ENCODE measurements at regions not wholly inside any gene's neighbourhood (a gene's known extent, or its start where the extent isn't known, plus 50 kb on each side); places are given as distances from the start of the nearest gene placed in this dataset.

GRCh38 chr3:116806351-116806750 is 96.8 kb downstream of the TUSC7 start:
- Histone ChIP-seq H2BK120ac (ENCODE audit: low read depth, low read length) (no peak overlapping the region), H3K18ac (ENCODE audit: low read length) (no peak overlapping the region), H2BK5ac (ENCODE audit: low read length) (no peak overlapping the region), H3K4me3 (ENCODE audit: low read length) (no peak overlapping the region), H3K4me1 (ENCODE audit: control insufficient read depth, low read depth, low read length) (no peaks in the 10 kb centered on the region), H4K8ac (ENCODE audit: low read depth, low read length) (no peak overlapping the region), H3K27me3 (ENCODE audit: insufficient read depth, low read length, poor library complexity) (no peaks in the 10 kb centered on the region), H2AK5ac (ENCODE audit: low read length) (no peak overlapping the region), H3K9ac (ENCODE audit: low read length) (no peak overlapping the region), H3K79me2 (ENCODE audit: control insufficient read depth, insufficient read depth, low read length) (no peaks in the 10 kb centered on the region), H3K4me2 (ENCODE audit: low read length) (no peak overlapping the region), H3K27ac (ENCODE audit: low read depth, low read length) (no peak overlapping the region), H2BK15ac (replicated peaks; ENCODE audit: low read depth) (no peak overlapping the region), H3K4ac (ENCODE audit: low read depth, low read length) (no peak overlapping the region), H3K36me3 (ENCODE audit: control insufficient read depth, insufficient read depth, low read length) (no peaks in the 10 kb centered on the region), H3K56ac (ENCODE audit: low read length) (no peak overlapping the region), H4K5ac (ENCODE audit: low read length) (no peak overlapping the region), H3K79me1 (ENCODE audit: low read length) (no peaks in the 10 kb centered on the region), H3K23ac (ENCODE audit: low read length) (no peak overlapping the region)
- no CpG with 5 or more reads among the region's 1 CpG for WGBS (ENCODE audit: extremely low coverage, insufficient coverage, low lambda C conversion rate)
- DNase-seq, result no peak

GRCh38 chr3:116808725-116809124 is 99.1 kb downstream of the TUSC7 start:
- no peaks in the 10 kb centered on the region for H3K79me2 ChIP-seq (ENCODE audit: control insufficient read depth, insufficient read depth, low read length)
- no peak overlapping the region for H2BK15ac ChIP-seq (replicated peaks; ENCODE audit: low read depth)
- no peak overlapping the region for H3K18ac ChIP-seq (ENCODE audit: low read length)
- H3K4me3 ChIP-seq (ENCODE audit: low read length), result no peak overlapping the region
- no peak for DNase-seq
- no peak overlapping the region for H3K23ac ChIP-seq (ENCODE audit: low read length)
- no peak overlapping the region for H3K56ac ChIP-seq (ENCODE audit: low read length)
- H3K27me3 ChIP-seq (ENCODE audit: insufficient read depth, low read length, poor library complexity), result no peaks in the 10 kb centered on the region
- H4K8ac ChIP-seq (ENCODE audit: low read depth, low read length), result no peak overlapping the region
- H3K9ac ChIP-seq (ENCODE audit: low read length), result no peak overlapping the region
- H3K4ac ChIP-seq (ENCODE audit: low read depth, low read length), result no peak overlapping the region
- no peak overlapping the region for H2BK5ac ChIP-seq (ENCODE audit: low read length)
- no peaks in the 10 kb centered on the region for H3K36me3 ChIP-seq (ENCODE audit: control insufficient read depth, insufficient read depth, low read length)
- H3K4me1 ChIP-seq (ENCODE audit: control insufficient read depth, low read depth, low read length), result no peaks in the 10 kb centered on the region
- WGBS (ENCODE audit: extremely low coverage, insufficient coverage, low lambda C conversion rate), result no CpG with 5 or more reads among the region's 1 CpG
- H3K4me2 ChIP-seq (ENCODE audit: low read length), result no peak overlapping the region
- no peaks in the 10 kb centered on the region for H3K79me1 ChIP-seq (ENCODE audit: low read length)
- H2BK120ac ChIP-seq (ENCODE audit: low read depth, low read length), result no peak overlapping the region
- no peak overlapping the region for H4K5ac ChIP-seq (ENCODE audit: low read length)
- H3K27ac ChIP-seq (ENCODE audit: low read depth, low read length), result no peak overlapping the region
- no peak overlapping the region for H2AK5ac ChIP-seq (ENCODE audit: low read length)

GRCh38 chr3:116809208-116809607 is 99.6 kb downstream of the TUSC7 start:
- Histone ChIP-seq H3K27me3 (ENCODE audit: insufficient read depth, low read length, poor library complexity) (no peaks in the 10 kb centered on the region), H3K79me1 (ENCODE audit: low read length) (no peaks in the 10 kb centered on the region), H3K18ac (ENCODE audit: low read length) (no peak overlapping the region), H2BK120ac (ENCODE audit: low read depth, low read length) (no peak overlapping the region), H2BK5ac (ENCODE audit: low read length) (no peak overlapping the region), H3K79me2 (ENCODE audit: control insufficient read depth, insufficient read depth, low read length) (no peaks in the 10 kb centered on the region), H2AK5ac (ENCODE audit: low read length) (no peak overlapping the region), H3K4me3 (ENCODE audit: low read length) (no peak overlapping the region), H4K5ac (ENCODE audit: low read length) (no peak overlapping the region), H2BK15ac (replicated peaks; ENCODE audit: low read depth) (no peak overlapping the region), H3K56ac (ENCODE audit: low read length) (no peak overlapping the region), H4K8ac (ENCODE audit: low read depth, low read length) (no peak overlapping the region), H3K4me1 (ENCODE audit: control insufficient read depth, low read depth, low read length) (no peaks in the 10 kb centered on the region), H3K23ac (ENCODE audit: low read length) (no peak overlapping the region), H3K4ac (ENCODE audit: low read depth, low read length) (no peak overlapping the region), H3K27ac (ENCODE audit: low read depth, low read length) (no peak overlapping the region), H3K9ac (ENCODE audit: low read length) (no peak overlapping the region), H3K36me3 (ENCODE audit: control insufficient read depth, insufficient read depth, low read length) (no peaks in the 10 kb centered on the region), H3K4me2 (ENCODE audit: low read length) (no peak overlapping the region)
- no peak for DNase-seq
- no CpG with 5 or more reads among the region's 4 CpGs for WGBS (ENCODE audit: extremely low coverage, insufficient coverage, low lambda C conversion rate)

- no peak overlapping the region for H3K56ac ChIP-seq (ENCODE audit: low read length)
- WGBS (ENCODE audit: extremely low coverage, insufficient coverage, low lambda C conversion rate), result no CpG with 5 or more reads among the region's 3 CpGs
- DNase-seq, result no peak
Observed at GRCh38 chr3:116811754-116812153, 102.2 kb downstream of the TUSC7 start.

GRCh38 chr3:116812949-116813348 is 103.4 kb downstream of the TUSC7 start:
- Histone ChIP-seq H3K79me1 (ENCODE audit: low read length) (no peaks in the 10 kb centered on the region), H4K5ac (ENCODE audit: low read length) (no peak overlapping the region), H3K4me2 (ENCODE audit: low read length) (no peak overlapping the region), H2BK5ac (ENCODE audit: low read length) (no peak overlapping the region), H3K79me2 (ENCODE audit: control insufficient read depth, insufficient read depth, low read length) (no peaks in the 10 kb centered on the region), H4K8ac (ENCODE audit: low read depth, low read length) (no peak overlapping the region), H3K9ac (ENCODE audit: low read length) (no peak overlapping the region), H3K56ac (ENCODE audit: low read length) (no peak overlapping the region), H3K27ac (ENCODE audit: low read depth, low read length) (no peak overlapping the region), H3K4me3 (ENCODE audit: low read length) (no peak overlapping the region), H3K23ac (ENCODE audit: low read length) (no peak overlapping the region), H2BK15ac (replicated peaks; ENCODE audit: low read depth) (no peak overlapping the region), H3K18ac (ENCODE audit: low read length) (no peak overlapping the region), H2AK5ac (ENCODE audit: low read length) (no peak overlapping the region), H3K36me3 (ENCODE audit: control insufficient read depth, insufficient read depth, low read length) (no peaks in the 10 kb centered on the region), H3K27me3 (ENCODE audit: insufficient read depth, low read length, poor library complexity) (no peaks in the 10 kb centered on the region), H3K4ac (ENCODE audit: low read depth, low read length) (no peak overlapping the region), H3K4me1 (ENCODE audit: control insufficient read depth, low read depth, low read length) (no peaks in the 10 kb centered on the region), H2BK120ac (ENCODE audit: low read depth, low read length) (no peak overlapping the region)
- DNase-seq, result no peak

More at GRCh38 chr3:116811754-116812153, 102.2 kb downstream of the TUSC7 start:
- Histone ChIP-seq H3K4me1 (ENCODE audit: control insufficient read depth, low read depth, low read length) (no peaks in the 10 kb centered on the region), H2BK15ac (replicated peaks; ENCODE audit: low read depth) (no peak overlapping the region), H2AK5ac (ENCODE audit: low read length) (no peak overlapping the region), H3K79me2 (ENCODE audit: control insufficient read depth, insufficient read depth, low read length) (no peaks in the 10 kb centered on the region), H2BK120ac (ENCODE audit: low read depth, low read length) (no peak overlapping the region), H4K5ac (ENCODE audit: low read length) (no peak overlapping the region), H3K4me2 (ENCODE audit: low read length) (no peak overlapping the region), H2BK5ac (ENCODE audit: low read length) (no peak overlapping the region), H4K8ac (ENCODE audit: low read depth, low read length) (no peak overlapping the region), H3K9ac (ENCODE audit: low read length) (no peak overlapping the region), H3K36me3 (ENCODE audit: control insufficient read depth, insufficient read depth, low read length) (no peaks in the 10 kb centered on the region), H3K27ac (ENCODE audit: low read depth, low read length) (no peak overlapping the region), H3K79me1 (ENCODE audit: low read length) (no peaks in the 10 kb centered on the region), H3K4me3 (ENCODE audit: low read length) (no peak overlapping the region), H3K23ac (ENCODE audit: low read length) (no peak overlapping the region), H3K27me3 (ENCODE audit: insufficient read depth, low read length, poor library complexity) (no peaks in the 10 kb centered on the region), H3K4ac (ENCODE audit: low read depth, low read length) (no peak overlapping the region), H3K18ac (ENCODE audit: low read length) (no peak overlapping the region)

- H3K36me3 ChIP-seq (ENCODE audit: control insufficient read depth, insufficient read depth, low read length), result no peaks in the 10 kb centered on the region
- H2BK15ac ChIP-seq (replicated peaks; ENCODE audit: low read depth), result no peak overlapping the region
- H3K79me1 ChIP-seq (ENCODE audit: low read length), result no peaks in the 10 kb centered on the region
- H3K4me1 ChIP-seq (ENCODE audit: control insufficient read depth, low read depth, low read length), result no peaks in the 10 kb centered on the region
- H3K56ac ChIP-seq (ENCODE audit: low read length), result no peak overlapping the region
- no peak for DNase-seq
- no peak overlapping the region for H3K23ac ChIP-seq (ENCODE audit: low read length)
- WGBS (ENCODE audit: extremely low coverage, insufficient coverage, low lambda C conversion rate), result no CpG with 5 or more reads among the region's 1 CpG
- no peaks in the 10 kb centered on the region for H3K79me2 ChIP-seq (ENCODE audit: control insufficient read depth, insufficient read depth, low read length)
- H3K9ac ChIP-seq (ENCODE audit: low read length), result no peak overlapping the region
- H3K27ac ChIP-seq (ENCODE audit: low read depth, low read length), result no peak overlapping the region
- H2BK120ac ChIP-seq (ENCODE audit: low read depth, low read length), result no peak overlapping the region
- H3K4me3 ChIP-seq (ENCODE audit: low read length), result no peak overlapping the region
- H4K5ac ChIP-seq (ENCODE audit: low read length), result no peak overlapping the region
- no peak overlapping the region for H3K18ac ChIP-seq (ENCODE audit: low read length)
- no peaks in the 10 kb centered on the region for H3K27me3 ChIP-seq (ENCODE audit: insufficient read depth, low read length, poor library complexity)
- no peak overlapping the region for H4K8ac ChIP-seq (ENCODE audit: low read depth, low read length)
- H3K4me2 ChIP-seq (ENCODE audit: low read length), result no peak overlapping the region
- no peak overlapping the region for H2BK5ac ChIP-seq (ENCODE audit: low read length)
- H2AK5ac ChIP-seq (ENCODE audit: low read length), result no peak overlapping the region
- H3K4ac ChIP-seq (ENCODE audit: low read depth, low read length), result no peak overlapping the region
Observed at GRCh38 chr3:116815321-116815720, 105.7 kb downstream of the TUSC7 start.

Data from mesendoderm (in vitro differentiated cells).